ENCODE measurements at regions not wholly inside any gene's neighbourhood (a gene's known extent, or its start where the extent isn't known, plus 50 kb on each side); places are given as distances from the start of the nearest gene placed in this dataset.

DNA sequence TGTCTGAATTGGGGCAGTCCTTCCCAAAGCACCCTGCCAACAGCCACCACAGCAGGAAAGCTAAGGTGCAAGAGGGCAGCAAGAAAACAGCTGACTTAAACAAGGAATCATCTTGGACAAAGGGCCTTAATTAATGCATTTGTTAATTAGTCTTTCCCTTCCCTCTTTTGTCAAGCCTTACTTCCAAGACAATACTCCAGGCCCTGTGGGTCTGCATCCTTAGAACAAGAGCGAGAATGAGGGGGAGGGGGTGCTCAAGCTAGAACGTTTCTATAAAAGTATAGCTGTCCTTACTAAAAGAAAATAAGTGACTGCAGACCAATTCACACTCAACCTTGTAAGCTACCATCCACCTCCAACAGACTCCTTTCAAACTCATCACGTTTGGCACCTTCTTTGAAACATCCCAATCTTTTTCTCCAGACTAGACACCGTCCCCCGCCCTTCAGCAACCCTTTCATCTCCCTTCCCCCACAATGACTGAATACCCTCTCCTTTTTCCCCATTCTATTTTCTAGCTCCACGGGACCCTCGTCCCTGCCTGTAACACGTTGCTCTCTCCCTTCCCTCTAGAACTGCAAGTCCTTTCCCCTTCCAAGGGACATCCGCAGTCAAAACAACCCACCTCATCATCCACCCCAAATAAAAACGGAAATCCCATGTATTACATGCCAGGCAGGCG lies 85.7 kb upstream of the RNF38 start:
- H3K36me3 ChIP-seq (ENCODE audit: control insufficient read depth, insufficient read depth, low read length) = no peaks in the 10 kb centered on the region
- 6% methylated on average over 5 of the region's 11 CpGs; no CpG with 5 or more reads in 1 of the 2 experiments for WGBS, 2 experiments (ENCODE audit: extremely low coverage in 2 of 2, insufficient read length in 1 of 2)
- no peaks in the 10 kb centered on the region for H3K27me3 ChIP-seq (ENCODE audit: control insufficient read depth, insufficient read depth, low read length)
- H3K9me3 ChIP-seq (ENCODE audit: control insufficient read depth, insufficient read depth, low read length) = no peaks in the 10 kb centered on the region
- H3K4me1 ChIP-seq (ENCODE audit: control insufficient read depth, insufficient read depth, low read length) = peaks cover 7% of the 10 kb centered on the region
- CTCF ChIA-PET = interaction anchor here (0.9 to 1.8 kb wide), 2 partner anchors 15 to 79 kb away, joined by 3 to 7 read pairs; no protein-coding TSS in a partner anchor
- H2AK9ac ChIP-seq (replicated peaks; ENCODE audit: low read depth, low read length, poor library complexity) = peak overlapping the region; percentile 18
- no peak for TF ChIP-seq RFX5 (IDR thresholded peaks at IDR 0.05; ENCODE audit: low read depth, low read length)
- TF ChIP-seq CHD1 (IDR thresholded peaks at IDR 0.05; ENCODE audit: low read depth, low read length) = no peak
- no peak for TF ChIP-seq RCOR1 (IDR thresholded peaks at IDR 0.05; ENCODE audit: insufficient replicate concordance, low read length)
- TF ChIP-seq SMC3 (IDR thresholded peaks at IDR 0.05; ENCODE audit: low read depth, low read length) = no peak
- no peak for TF ChIP-seq CEBPB (IDR thresholded peaks at IDR 0.05; ENCODE audit: low read depth, low read length)
- no peak for TF ChIP-seq RAD21 (IDR thresholded peaks at IDR 0.05; ENCODE audit: low read length)
- TF ChIP-seq POLR2A (IDR thresholded peaks at IDR 0.05; ENCODE audit: low read depth, low read length) = no peak
- TF ChIP-seq MAFK (IDR thresholded peaks at IDR 0.05; ENCODE audit: low read depth, low read length) = no peak
- TF ChIP-seq MXI1 (IDR thresholded peaks at IDR 0.05; ENCODE audit: borderline replicate concordance, low read depth, low read length) = no peak
- no peak for TF ChIP-seq CTCF (conservative IDR thresholded peaks at IDR 0.05; ENCODE audit: low read depth, low read length)
- TF ChIP-seq FOS (IDR thresholded peaks at IDR 0.05; ENCODE audit: low read depth, low read length) = no peak
- dilution Hi-C loops (cut with HindIII; ENCODE audit: low sequenced_read_pairs, unreplicated experiment) = no loop called here
- ATAC-seq (ENCODE audit: low read depth) = no peak
- H3K27ac ChIP-seq (ENCODE audit: insufficient read depth, low read length) = peak overlapping the region; percentile 91
- H3K56ac ChIP-seq (ENCODE audit: extremely low read depth, insufficient read depth, low read length) = peak overlapping the region; percentile 46; the same call in 1 of the 2 replicates
- H2BK20ac ChIP-seq (ENCODE audit: low read depth, low read length) = no peak overlapping the region
- H2BK120ac ChIP-seq (ENCODE audit: low read depth, low read length) = no peak overlapping the region
- no peak for DNase-seq
- no peak overlapping the region for H4K5ac ChIP-seq (ENCODE audit: low read depth, low read length)
- peak overlapping the region in 1 of 2 experiments; percentile 10; a peak in 1 of 4 replicates for H4K8ac ChIP-seq (ENCODE audit: low read depth in 2 of 2, low read length in 2 of 2)
- no peak overlapping the region for H2BK5ac ChIP-seq (ENCODE audit: low read depth, low read length, poor library complexity, severe bottlenecking)
- H3K9me1 ChIP-seq (ENCODE audit: insufficient read depth, low read length) = peaks cover 13% of the 10 kb centered on the region; the same call in 1 of the 2 replicates
- BruUV-seq (replicated peaks) = no TSS peak
- H3K14ac ChIP-seq (replicated peaks; ENCODE audit: low read depth, low read length) = peak overlapping the region; percentile 74; the same call in 1 of the 2 replicates
- H3K4me2 ChIP-seq (ENCODE audit: low read depth, low read length) = peak overlapping the region; percentile 89
- peak overlapping the region; percentile 29 for H2AK5ac ChIP-seq (ENCODE audit: low read depth, low read length)
- in situ Hi-C loops (cut with MboI; ENCODE audit: low sequenced_read_pairs) = no loop called here
- peak overlapping the region; percentile 92 for H3K23ac ChIP-seq (ENCODE audit: low read depth, low read length)
- no peak overlapping the region for H3K18ac ChIP-seq (ENCODE audit: low read depth, low read length)
- H3K79me1 ChIP-seq (ENCODE audit: low read depth in 1 of 2, low read length in 2 of 2) = peaks cover 28 to 46% of the 10 kb centered on the region in 2 experiments
- peak overlapping the region; percentile 98 for H3K4me3 ChIP-seq (ENCODE audit: insufficient read depth, low read depth, low read length)
- H4K91ac ChIP-seq (ENCODE audit: insufficient read depth, low read depth, low read length) = no peak overlapping the region
- no peak overlapping the region for H2BK15ac ChIP-seq (ENCODE audit: low read depth, low read length)
- intact Hi-C loops (cut with micrococcal nuclease) = loop anchor here (1.0 to 5.0 kb wide), 2 partner anchors 72 to 78 kb away; no protein-coding TSS in a partner anchor
- peak overlapping the region; percentile 17; the same call in 1 of the 2 replicates for H3K4ac ChIP-seq (ENCODE audit: low read depth, low read length)
- POLR2A ChIA-PET (ENCODE audit: unreplicated experiment) = interaction anchor here (0.6 kb wide), 1 partner anchor 85 kb away, joined by 3 read pairs; no protein-coding TSS in a partner anchor
- H2AFZ ChIP-seq (replicated peaks; ENCODE audit: low read length, poor library complexity) = peak overlapping the region; percentile 92
- H3K9ac ChIP-seq (ENCODE audit: low read depth, low read length) = peak overlapping the region; percentile 83
- H4K20me1 ChIP-seq (ENCODE audit: insufficient read depth, low read length) = peaks cover 28% of the 10 kb centered on the region

Data from IMR-90 (cell line).